Calu3 (cell line): ENCODE measurements at regions not wholly inside any gene's neighbourhood (a gene's known extent, or its start where the extent isn't known, plus 50 kb on each side); places are given as distances from the start of the nearest gene placed in this dataset.

Experiments
- BruUV-seq: library from RNA; stranded (reverse); fragments of 400-500 nt; replicated peaks from 2 replicates; lab custom pipeline; 2021; lab: Mats Ljungman, UMichigan
- CTCF ChIA-PET: fragments of 300-600 bp; sonication (Branson Sonifier 250); formaldehyde crosslinking; loops from one replicate; lab custom pipeline; 2022; ENCODE audit warnings: antibody characterized with exemption; lab: Charles Lee
- DNase-seq: peaks from one replicate; pipeline ENCODE4 v3.0.0; 2022
- H3K27ac Mint-ChIP-seq: one replicate; pipeline ENCODE4 v1.8.0; 2022; ENCODE audit warnings: mixed read lengths; ENCODE audit not compliant: unreplicated experiment
- H3K27me3 Mint-ChIP-seq: one replicate; pipeline ENCODE4 v1.8.0; 2022; ENCODE audit warnings: mixed read lengths; ENCODE audit not compliant: unreplicated experiment
- H3K36me3 Mint-ChIP-seq: one replicate; pipeline ENCODE4 v1.8.0; 2022; ENCODE audit warnings: mild to moderate bottlenecking, moderate library complexity, mixed read lengths; ENCODE audit not compliant: insufficient read depth, unreplicated experiment
- H3K4me1 Mint-ChIP-seq: one replicate; pipeline ENCODE4 v1.8.0; 2022; ENCODE audit warnings: mild to moderate bottlenecking, low read depth, mixed read lengths; ENCODE audit not compliant: unreplicated experiment
- H3K4me3 Mint-ChIP-seq: one replicate; pipeline ENCODE4 v1.8.0; 2022; ENCODE audit warnings: mild to moderate bottlenecking, low read depth, moderate library complexity, mixed read lengths; ENCODE audit not compliant: unreplicated experiment
- H3K9me3 Mint-ChIP-seq: one replicate; pipeline ENCODE4 v1.8.0; 2022; ENCODE audit warnings: low read depth, mixed read lengths; ENCODE audit not compliant: unreplicated experiment
- CTCF ChIP-seq: fragments of 200-600 bp; IDR thresholded peaks from one replicate; pipeline ENCODE4 v1.8.0; 2022; ENCODE audit warnings: antibody characterized with exemption; ENCODE audit not compliant: unreplicated experiment
- intact Hi-C: fragments of 100-400 bp; cut with micrococcal nuclease; formaldehyde crosslinking; loops from one replicate; pipeline ENCODE4 v1.10.0; 2022; ENCODE audit not compliant: unreplicated experiment

- Mint-ChIP-seq H3K4me1 (no peaks in the 10 kb centered on the region), H3K4me3 (no peak overlapping the region), H3K36me3 (no peaks in the 10 kb centered on the region), H3K27ac (no peak overlapping the region), H3K9me3 (no peaks in the 10 kb centered on the region), H3K27me3 (peaks cover 14% of the 10 kb centered on the region)
- intact Hi-C loops: no loop called here
- no TSS peak for BruUV-seq
- TF ChIP-seq CTCF: no peak
- CTCF ChIA-PET: no interaction called here
- DNase-seq: no peak
Observed at GRCh38 chr10:113291413-113291812, 261.4 kb upstream of the HABP2 start.

- Mint-ChIP-seq H3K36me3 (no peaks in the 10 kb centered on the region), H3K4me3 (no peak overlapping the region), H3K4me1 (peaks cover 3% of the 10 kb centered on the region), H3K27ac (no peak overlapping the region), H3K9me3 (no peaks in the 10 kb centered on the region), H3K27me3 (peaks cover 8% of the 10 kb centered on the region)
- CTCF ChIA-PET: no interaction called here
- no TSS peak for BruUV-seq
- intact Hi-C loops: no loop called here
- no peak for TF ChIP-seq CTCF
- no peak for DNase-seq
Observed at GRCh38 chr10:113292086-113292485, 260.8 kb upstream of the HABP2 start.

- CTCF ChIA-PET: interaction anchor here (0.8 kb wide), 1 partner anchor 67 kb away, joined by 3 read pairs; no protein-coding TSS in a partner anchor
- Mint-ChIP-seq H3K9me3 (no peaks in the 10 kb centered on the region), H3K27ac (no peak overlapping the region), H3K4me1 (peaks cover 7% of the 10 kb centered on the region), H3K4me3 (no peak overlapping the region), H3K36me3 (no peaks in the 10 kb centered on the region), H3K27me3 (peaks cover under 1% of the 10 kb centered on the region)
- no peak for DNase-seq
- intact Hi-C loops: no loop called here
- no peak for TF ChIP-seq CTCF
- BruUV-seq: no TSS peak
Observed at GRCh38 chr10:113292743-113293142, 260.1 kb upstream of the HABP2 start.

- H3K27me3 Mint-ChIP-seq: no peaks in the 10 kb centered on the region
- no peaks in the 10 kb centered on the region for H3K9me3 Mint-ChIP-seq
- CTCF ChIA-PET: interaction anchor here (0.8 kb wide), 1 partner anchor 67 kb away, joined by 3 read pairs; no protein-coding TSS in a partner anchor
- no peaks in the 10 kb centered on the region for H3K36me3 Mint-ChIP-seq
- DNase-seq: no peak
- intact Hi-C loops: no loop called here
- BruUV-seq: no TSS peak
- no peak overlapping the region for H3K4me3 Mint-ChIP-seq
- peaks cover 7% of the 10 kb centered on the region for H3K4me1 Mint-ChIP-seq
- no peak for TF ChIP-seq CTCF
- H3K27ac Mint-ChIP-seq: no peak overlapping the region
Observed at GRCh38 chr10:113293167-113293566, 259.7 kb upstream of the HABP2 start.
